SK-N-SH (cell line): ENCODE measurements at regions not wholly inside any gene's neighbourhood (a gene's known extent, or its start where the extent isn't known, plus 50 kb on each side); places are given as distances from the start of the nearest gene placed in this dataset.

Experiments used
- CTCF ChIA-PET: fragments of 300-600, 350-600 bp; formaldehyde crosslinking; extraction: SDS; loops from one replicate; lab custom pipeline; 2021; lab: Yijun Ruan, JAX
- POLR2A ChIA-PET: fragments of 350-600 bp; sonication (Branson Sonifier 250); formaldehyde crosslinking; extraction: SDS; loops from one replicate; lab custom pipeline; 2020; ENCODE audit warnings: antibody characterized with exemption, inconsistent platforms; lab: Yijun Ruan, JAX
- DNase-seq: peaks from one replicate; pipeline ENCODE4 v3.0.0; 2012
- H2AFZ ChIP-seq: fragments of 200-600 bp; sonication (generic); 2 replicates; pipeline ENCODE4 v1.8.1; 2016; ENCODE audit warnings: antibody characterized with exemption, mild to moderate bottlenecking, low read depth
- H3F3A ChIP-seq: fragments of 200-600 bp; sonication (generic); replicated peaks from 2 replicates; pipeline ENCODE3; 2016; ENCODE audit warnings: antibody characterized with exemption, mild to moderate bottlenecking; ENCODE audit not compliant: insufficient read depth
- H3K27ac ChIP-seq, 2 experiments: fragments of 200-500 bp in 1 of 2; fragments of 200-600 bp in 1 of 2; sonication (Bioruptor generic) in 1 of 2; sonication (generic), shearing (Covaris generic) in 1 of 2; 2 replicates each; pipeline versions ENCODE4 v1.5.1 to v1.6.1; 2014 to 2016; ENCODE audit warnings: low read depth in 2 of 2, inconsistent platforms in 1 of 2, low read length in 1 of 2, mild to moderate bottlenecking in 1 of 2, mixed read lengths in 1 of 2
- H3K27me3 ChIP-seq: fragments of 200-600 bp; sonication (generic), shearing (Covaris generic); 2 replicates; pipeline ENCODE4 v1.6.1; 2016; ENCODE audit warnings: mixed run types; ENCODE audit not compliant: insufficient read depth
- H3K36me3 ChIP-seq, 2 experiments: fragments of 200-500 bp in 1 of 2; fragments of 200-600 bp in 1 of 2; sonication (Bioruptor generic) in 1 of 2; sonication (generic) in 1 of 2; replicated peaks in 1 of 2; 2 replicates each; pipeline versions ENCODE3 to v1.5.1; 2014 to 2016; ENCODE audit warnings: low read length in 1 of 2, mild to moderate bottlenecking in 1 of 2; ENCODE audit not compliant: insufficient read depth in 2 of 2, control insufficient read depth in 1 of 2
- H3K4me1 ChIP-seq, 2 experiments: fragments of 200-500 bp in 1 of 2; fragments of 200-600 bp in 1 of 2; sonication (Bioruptor generic) in 1 of 2; sonication (generic), shearing (Covaris generic) in 1 of 2; 2 replicates each; pipeline versions ENCODE4 v1.5.1 to v1.6.1; 2014 to 2016; ENCODE audit warnings: low read depth in 1 of 2, low read length in 1 of 2, mixed run types in 1 of 2; ENCODE audit not compliant: insufficient read depth in 2 of 2, control insufficient read depth in 1 of 2
- H3K4me2 ChIP-seq: fragments of 200-600 bp; sonication (generic), shearing (Covaris generic); 2 replicates; pipeline ENCODE4 v1.6.1; 2017; ENCODE audit warnings: mixed run types
- H3K4me3 ChIP-seq, 2 experiments: fragments of 200-500 bp in 1 of 2; fragments of 200-600 bp in 1 of 2; sonication (Bioruptor generic) in 1 of 2; sonication (generic), shearing (Covaris generic) in 1 of 2; 2 replicates each; pipeline versions ENCODE4 v1.5.1 to v1.8.1; 2014 to 2016; ENCODE audit warnings: low read depth in 2 of 2, inconsistent platforms in 1 of 2, low read length in 1 of 2, mild to moderate bottlenecking in 1 of 2, mixed read lengths in 1 of 2, moderate library complexity in 1 of 2
- H3K79me2 ChIP-seq: fragments of 200-600 bp; sonication (generic); 2 replicates; pipeline ENCODE4 v1.8.1; 2017; ENCODE audit warnings: mild to moderate bottlenecking; ENCODE audit not compliant: insufficient read depth
- H3K9ac ChIP-seq: fragments of 200-600 bp; sonication (generic); 2 replicates; pipeline ENCODE4 v1.6.1; 2017; ENCODE audit warnings: mixed run types
- H3K9me2 ChIP-seq: fragments of 200-600 bp; sonication (generic); 2 replicates; pipeline ENCODE4 v1.6.1; 2017; ENCODE audit warnings: mixed run types
- H3K9me3 ChIP-seq: fragments of 200-600 bp; sonication (generic); 2 replicates; pipeline ENCODE4 v1.6.1; 2017; ENCODE audit warnings: mixed run types, mild to moderate bottlenecking, moderate library complexity
- H4K20me1 ChIP-seq: fragments of 200-600 bp; sonication (generic); 2 replicates; pipeline ENCODE4 v1.6.1; 2017; ENCODE audit warnings: mild to moderate bottlenecking, mixed run types; ENCODE audit not compliant: insufficient read depth
- ELF1 ChIP-seq: IDR thresholded peaks from 2 replicates; pipeline ENCODE4 v1.4.0; 2012
- EP300 ChIP-seq, 2 experiments: IDR thresholded peaks; 2 replicates each; pipeline versions ENCODE4 v1.4.0 to v1.6.1; 2012; ENCODE audit warnings: borderline replicate concordance in 1 of 2, low read depth in 1 of 2, low read length in 1 of 2
- EZH2phosphoT487 ChIP-seq: fragments of 200-600 bp; sonication (generic); IDR thresholded peaks from 2 replicates; pipeline ENCODE4 v1.6.1; 2017; ENCODE audit warnings: low read depth, mixed run types, mild to moderate bottlenecking, antibody characterized with exemption, moderate library complexity, borderline replicate concordance
- FOSL2 ChIP-seq: IDR thresholded peaks from 2 replicates; pipeline ENCODE4 v1.4.0; 2012; ENCODE audit warnings: low read depth, mild to moderate bottlenecking, moderate library complexity, borderline replicate concordance
- FOXJ3 ChIP-seq: sonication (generic); formaldehyde crosslinking; IDR thresholded peaks from 2 replicates; pipeline ENCODE4 v1.5.1; 2020; ENCODE audit warnings: mild to moderate bottlenecking, missing genetic modification reagents
- FOXM1 ChIP-seq: IDR thresholded peaks from 2 replicates; pipeline ENCODE4 v1.4.0; 2012; ENCODE audit warnings: low read depth, mild to moderate bottlenecking
- JUND ChIP-seq: IDR thresholded peaks from 2 replicates; pipeline ENCODE4 v1.4.0; 2012
- MXI1 ChIP-seq: IDR thresholded peaks from 2 replicates; pipeline ENCODE4 v1.6.1; 2012; ENCODE audit warnings: mild to moderate bottlenecking, low read depth, low read length, improper control_type of control experiment
- NFIC ChIP-seq: IDR thresholded peaks from 2 replicates; pipeline ENCODE4 v1.4.0; 2012; ENCODE audit warnings: borderline replicate concordance
- RCOR1 ChIP-seq: fragments of 150-350 bp; IDR thresholded peaks from 2 replicates; pipeline ENCODE4 v1.6.1; 2017; ENCODE audit warnings: antibody characterized with exemption, low read length
- RFX5 ChIP-seq: IDR thresholded peaks from 2 replicates; pipeline ENCODE4 v1.6.1; 2012; ENCODE audit warnings: mild to moderate bottlenecking, improper control_type of control experiment, low read length
- TAF1 ChIP-seq: IDR thresholded peaks from 2 replicates; pipeline ENCODE4 v1.6.1; 2012; ENCODE audit warnings: low read depth, mild to moderate bottlenecking, low read length, moderate library complexity, borderline replicate concordance
- TCF12 ChIP-seq: IDR thresholded peaks from 2 replicates; pipeline ENCODE4 v1.4.0; 2012
- TEAD4 ChIP-seq: IDR thresholded peaks from 2 replicates; pipeline ENCODE4 v1.4.0; 2012; ENCODE audit warnings: mild to moderate bottlenecking, borderline replicate concordance; ENCODE audit not compliant: insufficient read depth
- YY1 ChIP-seq: IDR thresholded peaks from 2 replicates; pipeline ENCODE4 v1.4.0; 2012; ENCODE audit warnings: low read depth, mild to moderate bottlenecking
- WGBS: methylation state at CpG from one replicate; pipeline ENCODE4 v1.1.6; 2017; ENCODE audit warnings: low lambda C conversion rate; 5-methylcytosine and 5-hydroxymethylcytosine counted together
- TF ChIP-seq, protein P1 (sequence below): fragments of 200-600 bp; sonication (generic); IDR thresholded peaks from 2 replicates; pipeline ENCODE4 v1.6.1; 2017; ENCODE audit warnings: antibody characterized with exemption, mild to moderate bottlenecking, moderate library complexity
- TF ChIP-seq, protein P2 (sequence below): fragments of 150-350 bp; IDR thresholded peaks from 2 replicates; pipeline ENCODE4 v1.6.1; 2016; ENCODE audit warnings: mild to moderate bottlenecking, low read depth, low read length
- TF ChIP-seq, protein P3 (sequence below): IDR thresholded peaks from 2 replicates; pipeline ENCODE4 v1.6.1; 2012; ENCODE audit warnings: mild to moderate bottlenecking, low read depth, low read length, moderate library complexity

DNA sequence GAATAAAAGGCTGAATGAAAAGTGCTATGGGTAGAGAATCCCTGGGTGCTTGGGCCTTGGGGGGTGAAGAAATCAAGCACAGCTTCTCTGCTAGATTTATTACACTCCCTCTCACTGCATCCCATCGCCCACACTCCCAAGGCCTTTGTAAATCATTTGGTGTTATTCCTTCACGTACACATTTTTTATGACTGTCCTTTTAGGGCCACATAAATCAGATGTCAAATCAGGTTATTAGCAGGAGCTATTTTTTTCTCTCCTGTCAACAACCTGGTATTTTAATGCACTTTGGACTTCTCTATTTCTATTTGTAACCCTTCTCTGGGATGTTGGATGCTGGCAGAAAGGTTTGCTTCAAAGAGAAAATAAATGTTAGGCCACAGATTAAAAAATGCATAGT is 408.8 kb downstream of the INSC start:
- WGBS, result 13% methylated on average over 2 of the region's 2 CpGs
- H3K27ac ChIP-seq, result no peak overlapping the region
- no peaks in the 10 kb centered on the region for H3K36me3 ChIP-seq
- H3K9ac ChIP-seq, result no peak overlapping the region
- no peaks in the 10 kb centered on the region for H4K20me1 ChIP-seq
- H3K4me1 ChIP-seq, result no peaks in the 10 kb centered on the region
- ChIA-PET POLR2A (no interaction called here), CTCF (no interaction called here)
- H2AFZ ChIP-seq, result no peak overlapping the region
- H3K27me3 ChIP-seq, result no peaks in the 10 kb centered on the region
- TF ChIP-seq RCOR1 (no peak), TEAD4 (no peak), EP300 (IDR thresholded peaks at IDR 0.05; ENCODE audit: borderline replicate concordance in 1 of 2, low read depth in 1 of 2, low read length in 1 of 2) (no peak), RFX5 (no peak), TAF1 (no peak), ELF1 (no peak), YY1 (no peak), JUND (no peak), MXI1 (no peak), EZH2phosphoT487 (no peak), TCF12 (no peak), FOXM1 (no peak), FOXJ3 (CRISPR knock-in tag) (no peak), FOSL2 (no peak), NFIC (no peak)
- TF ChIP-seq, protein P1, sequence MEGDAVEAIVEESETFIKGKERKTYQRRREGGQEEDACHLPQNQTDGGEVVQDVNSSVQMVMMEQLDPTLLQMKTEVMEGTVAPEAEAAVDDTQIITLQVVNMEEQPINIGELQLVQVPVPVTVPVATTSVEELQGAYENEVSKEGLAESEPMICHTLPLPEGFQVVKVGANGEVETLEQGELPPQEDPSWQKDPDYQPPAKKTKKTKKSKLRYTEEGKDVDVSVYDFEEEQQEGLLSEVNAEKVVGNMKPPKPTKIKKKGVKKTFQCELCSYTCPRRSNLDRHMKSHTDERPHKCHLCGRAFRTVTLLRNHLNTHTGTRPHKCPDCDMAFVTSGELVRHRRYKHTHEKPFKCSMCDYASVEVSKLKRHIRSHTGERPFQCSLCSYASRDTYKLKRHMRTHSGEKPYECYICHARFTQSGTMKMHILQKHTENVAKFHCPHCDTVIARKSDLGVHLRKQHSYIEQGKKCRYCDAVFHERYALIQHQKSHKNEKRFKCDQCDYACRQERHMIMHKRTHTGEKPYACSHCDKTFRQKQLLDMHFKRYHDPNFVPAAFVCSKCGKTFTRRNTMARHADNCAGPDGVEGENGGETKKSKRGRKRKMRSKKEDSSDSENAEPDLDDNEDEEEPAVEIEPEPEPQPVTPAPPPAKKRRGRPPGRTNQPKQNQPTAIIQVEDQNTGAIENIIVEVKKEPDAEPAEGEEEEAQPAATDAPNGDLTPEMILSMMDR, result no peak
- TF ChIP-seq, protein P2, sequence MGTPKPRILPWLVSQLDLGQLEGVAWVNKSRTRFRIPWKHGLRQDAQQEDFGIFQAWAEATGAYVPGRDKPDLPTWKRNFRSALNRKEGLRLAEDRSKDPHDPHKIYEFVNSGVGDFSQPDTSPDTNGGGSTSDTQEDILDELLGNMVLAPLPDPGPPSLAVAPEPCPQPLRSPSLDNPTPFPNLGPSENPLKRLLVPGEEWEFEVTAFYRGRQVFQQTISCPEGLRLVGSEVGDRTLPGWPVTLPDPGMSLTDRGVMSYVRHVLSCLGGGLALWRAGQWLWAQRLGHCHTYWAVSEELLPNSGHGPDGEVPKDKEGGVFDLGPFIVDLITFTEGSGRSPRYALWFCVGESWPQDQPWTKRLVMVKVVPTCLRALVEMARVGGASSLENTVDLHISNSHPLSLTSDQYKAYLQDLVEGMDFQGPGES, result no peak
- TF ChIP-seq, protein P3, sequence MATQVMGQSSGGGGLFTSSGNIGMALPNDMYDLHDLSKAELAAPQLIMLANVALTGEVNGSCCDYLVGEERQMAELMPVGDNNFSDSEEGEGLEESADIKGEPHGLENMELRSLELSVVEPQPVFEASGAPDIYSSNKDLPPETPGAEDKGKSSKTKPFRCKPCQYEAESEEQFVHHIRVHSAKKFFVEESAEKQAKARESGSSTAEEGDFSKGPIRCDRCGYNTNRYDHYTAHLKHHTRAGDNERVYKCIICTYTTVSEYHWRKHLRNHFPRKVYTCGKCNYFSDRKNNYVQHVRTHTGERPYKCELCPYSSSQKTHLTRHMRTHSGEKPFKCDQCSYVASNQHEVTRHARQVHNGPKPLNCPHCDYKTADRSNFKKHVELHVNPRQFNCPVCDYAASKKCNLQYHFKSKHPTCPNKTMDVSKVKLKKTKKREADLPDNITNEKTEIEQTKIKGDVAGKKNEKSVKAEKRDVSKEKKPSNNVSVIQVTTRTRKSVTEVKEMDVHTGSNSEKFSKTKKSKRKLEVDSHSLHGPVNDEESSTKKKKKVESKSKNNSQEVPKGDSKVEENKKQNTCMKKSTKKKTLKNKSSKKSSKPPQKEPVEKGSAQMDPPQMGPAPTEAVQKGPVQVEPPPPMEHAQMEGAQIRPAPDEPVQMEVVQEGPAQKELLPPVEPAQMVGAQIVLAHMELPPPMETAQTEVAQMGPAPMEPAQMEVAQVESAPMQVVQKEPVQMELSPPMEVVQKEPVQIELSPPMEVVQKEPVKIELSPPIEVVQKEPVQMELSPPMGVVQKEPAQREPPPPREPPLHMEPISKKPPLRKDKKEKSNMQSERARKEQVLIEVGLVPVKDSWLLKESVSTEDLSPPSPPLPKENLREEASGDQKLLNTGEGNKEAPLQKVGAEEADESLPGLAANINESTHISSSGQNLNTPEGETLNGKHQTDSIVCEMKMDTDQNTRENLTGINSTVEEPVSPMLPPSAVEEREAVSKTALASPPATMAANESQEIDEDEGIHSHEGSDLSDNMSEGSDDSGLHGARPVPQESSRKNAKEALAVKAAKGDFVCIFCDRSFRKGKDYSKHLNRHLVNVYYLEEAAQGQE, result no peak
- no peak overlapping the region for H3K4me3 ChIP-seq
- H3K9me2 ChIP-seq, result no peaks in the 10 kb centered on the region
- H3K9me3 ChIP-seq, result peaks cover 14% of the 10 kb centered on the region
- no peaks in the 10 kb centered on the region for H3K79me2 ChIP-seq
- DNase-seq, result no peak
- no peaks in the 10 kb centered on the region for H3F3A ChIP-seq
- H3K4me2 ChIP-seq, result no peak overlapping the region
